HG02588 (cell line): ENCODE measurements at regions not wholly inside any gene's neighbourhood (a gene's known extent, or its start where the extent isn't known, plus 50 kb on each side); places are given as distances from the start of the nearest gene placed in this dataset.

ENCODE experiments used
- ATAC-seq: cut with Tn5 transposase; IDR thresholded peaks from one replicate; pipeline ENCODE4 v1.9.1; 2021; ENCODE audit warnings: mild to moderate bottlenecking, moderate library complexity; ENCODE audit not compliant: unreplicated experiment

DNA sequence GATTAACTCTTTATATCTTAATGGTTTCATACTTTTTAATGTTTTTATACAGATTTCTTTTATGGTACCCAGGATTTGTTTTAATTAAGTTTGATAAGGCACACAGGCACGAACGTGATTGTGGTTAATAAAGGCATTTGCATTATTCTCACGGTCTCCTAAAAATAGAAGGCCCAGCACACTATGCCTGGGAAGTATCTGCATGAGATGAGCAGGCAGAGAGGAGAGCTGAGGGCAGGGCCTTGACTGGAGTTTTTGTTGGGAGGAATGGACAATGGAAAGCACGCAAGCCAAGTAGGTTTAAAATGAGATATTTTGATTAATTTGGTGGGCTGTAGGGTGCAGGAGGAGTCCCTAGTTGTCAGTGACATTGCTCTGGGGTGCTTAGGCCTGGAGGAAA lies 1714.3 kb upstream of the PCDH7 start:
- no peak for ATAC-seq

DNA sequence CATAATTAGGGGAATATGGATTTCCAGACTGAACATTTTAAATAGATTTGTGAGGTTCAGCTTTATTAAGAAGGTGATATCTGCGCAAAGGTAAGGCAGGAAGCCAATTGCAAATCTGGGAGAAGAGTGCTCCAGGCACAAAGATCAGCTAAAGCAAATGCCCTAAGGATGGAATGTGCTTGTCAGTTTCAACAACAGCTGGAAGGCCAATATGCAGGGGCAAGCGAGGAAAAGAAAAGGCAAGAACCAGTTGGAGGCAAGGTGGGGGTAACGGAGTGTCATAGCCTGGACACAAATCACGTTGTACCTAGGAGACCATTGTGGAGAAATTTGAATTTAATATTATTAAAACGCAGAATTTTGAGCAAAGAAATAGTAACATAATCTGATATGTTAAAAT lies 1710.3 kb upstream of the PCDH7 start:
- no peak for ATAC-seq

DNA sequence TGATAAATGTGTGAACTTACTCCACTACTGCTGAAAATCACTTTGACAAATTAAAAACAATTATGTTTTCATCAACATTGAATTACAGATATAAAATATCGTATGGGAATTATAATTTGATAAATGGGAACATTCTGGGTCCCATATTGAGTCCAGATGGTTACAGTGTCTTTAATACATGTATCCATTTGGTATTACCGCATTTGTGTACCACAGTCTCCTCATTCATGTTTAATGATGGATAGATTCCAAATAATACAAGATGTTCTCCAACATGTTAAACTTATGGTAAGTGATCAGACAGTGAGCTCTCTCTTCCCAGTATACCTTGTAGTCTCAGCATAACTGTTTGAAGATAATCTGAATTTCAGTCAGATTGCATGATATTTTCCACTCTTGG lies 1706.8 kb upstream of the PCDH7 start:
- no peak for ATAC-seq

DNA sequence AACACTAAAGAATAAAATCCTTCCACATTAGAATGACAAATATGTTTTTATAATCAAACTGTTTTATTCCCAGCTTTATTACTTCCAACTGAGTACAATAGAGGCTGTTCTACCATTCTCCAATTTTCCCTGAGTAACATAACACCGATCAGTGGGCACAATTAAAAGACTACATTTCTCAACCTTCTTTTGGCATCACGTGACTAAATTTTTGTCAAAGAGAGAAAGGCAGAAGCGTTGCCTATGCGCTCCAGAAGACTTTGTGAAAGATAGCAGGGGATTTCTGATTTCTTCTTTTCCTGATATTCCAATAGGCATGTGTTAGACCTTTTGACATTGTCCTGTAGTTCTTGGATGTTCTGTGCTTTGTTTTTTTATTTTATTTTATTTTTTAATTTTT lies 1705.6 kb upstream of the PCDH7 start:
- ATAC-seq: no peak

DNA sequence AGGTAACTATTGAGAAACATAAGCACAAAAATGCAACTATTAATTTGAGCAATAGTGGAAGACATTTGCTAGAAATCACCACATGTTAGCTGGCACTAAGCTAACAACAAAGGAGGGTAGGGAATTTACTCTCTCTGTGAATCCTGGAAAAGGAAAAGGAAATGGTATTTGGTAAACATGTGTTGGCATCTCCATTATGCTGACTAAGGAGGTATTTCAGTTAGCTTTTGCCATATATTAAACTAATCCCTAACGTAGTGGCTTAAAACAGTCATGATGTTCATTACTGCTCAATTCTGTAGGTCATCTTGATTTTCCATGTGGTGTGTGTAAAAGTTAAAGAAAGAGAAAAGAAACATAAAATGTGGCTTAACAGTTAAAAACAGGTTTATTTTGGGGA lies 1686.5 kb upstream of the PCDH7 start:
- no peak for ATAC-seq

DNA sequence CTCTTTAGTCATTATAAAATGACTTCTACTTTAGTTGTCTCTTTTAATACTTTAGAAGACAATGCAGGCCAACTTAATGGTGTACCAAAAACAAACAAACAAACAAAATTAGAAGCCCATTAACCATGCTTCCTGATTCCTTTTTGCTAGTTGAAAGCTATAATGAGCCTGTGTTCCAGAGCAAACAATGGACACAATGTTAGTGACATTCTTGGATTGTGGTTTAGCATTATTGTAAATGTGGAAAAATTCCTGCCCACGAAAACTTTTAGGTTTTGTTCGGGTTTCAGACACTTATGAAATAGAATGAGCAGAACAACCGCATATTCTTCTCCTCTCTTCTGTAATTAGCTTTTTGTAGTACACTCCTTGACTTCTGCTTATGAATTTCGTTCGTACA lies 1682.7 kb upstream of the PCDH7 start:
- ATAC-seq: no peak

DNA sequence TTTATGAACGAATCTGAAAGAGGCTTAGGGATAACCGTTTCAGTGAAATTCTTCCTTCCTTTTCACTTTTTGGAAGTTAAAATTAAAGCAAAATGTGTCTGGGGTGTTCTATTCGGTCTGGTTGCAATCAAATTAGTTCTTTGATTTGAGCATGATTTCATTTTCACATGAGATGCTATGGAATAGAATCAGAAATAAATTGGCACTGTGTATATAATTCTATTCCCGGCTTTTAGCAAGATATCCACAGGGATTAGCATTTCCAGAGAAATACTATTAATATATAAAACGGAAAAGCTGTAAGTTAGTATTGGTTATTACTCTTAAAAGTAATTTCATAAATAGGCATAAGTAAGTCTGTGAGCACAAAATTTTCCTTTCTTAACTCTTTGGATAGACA lies 1676.8 kb upstream of the PCDH7 start:
- ATAC-seq: no peak

DNA sequence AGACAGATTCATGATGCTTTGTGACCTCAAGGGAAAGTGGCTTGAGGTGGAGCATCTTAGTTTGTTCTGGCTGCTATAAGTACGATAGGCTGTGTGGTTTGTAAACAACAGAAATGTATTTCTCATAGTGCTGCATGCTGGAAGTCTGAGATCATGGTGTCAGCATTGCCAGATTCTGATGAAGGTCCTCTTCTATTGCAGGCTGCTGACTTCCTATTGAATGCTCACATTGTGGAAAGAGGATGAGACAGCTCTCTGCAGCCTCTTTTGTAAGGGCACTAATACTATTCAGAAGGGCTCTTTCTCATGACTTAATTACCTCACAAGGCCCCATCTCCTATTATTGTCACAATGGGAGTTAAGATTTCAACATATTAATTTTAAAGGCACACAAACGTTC lies 1674.0 kb upstream of the PCDH7 start:
- ATAC-seq: no peak

DNA sequence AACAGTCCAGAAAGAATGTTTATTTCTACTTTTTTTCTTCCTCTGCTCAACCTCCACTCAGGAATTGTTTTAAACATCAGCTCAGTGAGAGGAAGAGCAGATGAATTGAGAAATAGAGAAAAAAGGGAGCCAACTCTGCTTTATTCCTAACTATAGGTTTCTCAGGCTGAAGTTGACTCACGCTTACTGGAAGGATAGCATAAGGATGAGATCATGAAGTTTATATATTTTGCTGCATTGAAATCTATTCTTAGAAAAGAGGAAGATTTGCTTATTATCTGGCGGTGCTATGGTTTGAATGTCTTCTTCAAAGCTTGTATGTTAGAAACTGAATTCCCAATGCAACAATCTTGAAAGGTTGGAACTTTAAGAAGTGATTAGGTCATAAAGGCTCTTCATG lies 1673.4 kb upstream of the PCDH7 start:
- ATAC-seq: no peak

DNA sequence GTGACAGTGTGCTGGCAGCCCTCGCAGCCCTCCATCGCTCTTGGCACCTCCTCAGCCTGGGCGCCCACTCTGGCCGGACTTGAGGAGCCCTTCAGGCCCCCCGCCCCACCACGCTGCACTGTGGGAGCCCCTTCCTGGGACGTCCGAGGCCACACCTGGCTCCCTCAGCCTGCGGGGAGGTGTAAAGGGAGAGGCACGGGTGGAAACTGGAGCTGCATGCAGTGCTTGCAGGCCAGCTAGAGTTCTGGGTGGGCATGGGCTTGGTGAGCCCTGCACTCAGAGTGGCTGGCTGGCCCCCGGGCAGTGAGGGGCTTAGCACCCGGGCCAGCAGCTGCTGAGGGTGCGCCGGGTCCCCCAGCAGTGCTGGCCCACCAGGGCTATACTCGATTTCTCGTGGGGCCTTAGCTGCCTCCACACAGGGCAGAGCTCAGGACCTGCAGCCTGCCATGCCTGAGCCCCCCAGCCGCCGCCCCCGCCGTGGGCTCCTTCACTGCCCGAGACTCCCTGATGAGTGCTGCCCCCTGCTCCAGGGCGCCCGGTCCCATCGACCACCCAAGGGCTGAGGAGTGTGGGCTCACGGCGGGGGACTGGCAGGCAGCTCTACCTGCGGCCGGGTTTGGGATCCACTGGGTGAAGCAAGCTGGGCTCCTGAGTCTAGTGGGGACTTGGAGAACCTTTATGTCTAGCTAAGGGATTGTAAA lies 1672.7 kb upstream of the PCDH7 start:
- ATAC-seq: no peak

DNA sequence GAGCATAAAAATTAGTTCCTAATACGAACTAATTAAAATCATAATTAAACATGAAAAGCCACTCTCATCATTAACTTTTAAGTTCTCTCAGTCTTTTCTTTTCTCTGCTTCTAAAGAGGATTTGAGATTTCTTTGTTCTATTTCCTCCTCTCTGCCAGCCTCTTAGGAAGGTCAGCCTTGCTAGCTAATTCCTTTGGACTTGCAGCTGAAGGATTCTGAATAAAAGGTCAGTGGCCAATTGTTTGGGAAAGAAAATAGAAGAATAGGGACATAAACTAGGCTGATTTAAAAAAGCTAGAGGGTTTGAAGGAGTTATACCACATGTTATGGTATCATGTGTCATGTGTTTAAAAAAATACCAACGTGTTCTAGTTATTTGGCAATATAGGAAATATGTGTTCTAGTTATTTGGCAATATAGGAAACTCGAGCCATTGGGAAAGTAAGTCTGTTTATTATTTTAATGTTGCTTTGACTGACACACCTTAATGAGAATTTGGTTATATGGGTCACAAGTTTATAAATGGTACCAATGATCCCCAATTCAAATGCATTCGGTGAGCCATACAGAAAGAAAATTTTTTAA lies 1668.7 kb upstream of the PCDH7 start:
- no peak for ATAC-seq

DNA sequence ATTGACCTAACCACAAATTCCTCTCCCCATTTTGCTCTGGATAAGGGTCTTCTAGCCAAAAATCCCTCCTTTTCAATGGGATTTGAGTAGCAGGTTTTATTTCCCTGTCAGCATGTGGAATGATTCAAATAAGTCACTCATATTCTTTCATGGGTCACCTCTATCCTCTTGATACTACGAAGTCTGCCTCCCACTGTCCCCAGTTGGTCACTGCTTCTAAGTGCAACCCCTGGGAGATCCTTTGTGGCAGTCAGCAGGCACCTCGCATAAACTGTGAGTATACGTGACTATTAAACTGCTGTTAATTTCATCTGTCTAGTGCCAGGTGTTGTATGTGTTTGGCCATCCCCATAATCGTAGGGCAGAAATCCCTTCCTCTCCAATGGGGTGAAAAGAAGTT lies 1667.9 kb upstream of the PCDH7 start:
- no peak for ATAC-seq

DNA sequence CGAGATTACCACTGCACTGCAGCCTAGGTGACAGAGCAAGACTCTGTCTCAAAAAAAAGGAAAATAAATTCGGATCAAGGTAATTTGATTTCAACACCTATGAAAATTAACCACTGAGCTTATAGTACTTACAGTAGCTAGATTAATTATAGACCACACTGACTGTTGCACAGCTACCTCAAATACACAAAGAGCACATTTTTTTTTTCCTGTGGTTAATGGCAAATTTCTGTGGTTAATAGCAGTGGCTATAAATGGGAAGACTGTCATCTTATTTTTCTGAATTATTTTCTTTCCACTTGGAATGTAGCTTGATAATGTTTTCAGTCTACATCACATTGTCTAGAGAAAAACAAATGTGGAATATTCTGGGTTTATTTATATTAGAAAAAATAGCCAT lies 1661.6 kb upstream of the PCDH7 start:
- no peak for ATAC-seq

DNA sequence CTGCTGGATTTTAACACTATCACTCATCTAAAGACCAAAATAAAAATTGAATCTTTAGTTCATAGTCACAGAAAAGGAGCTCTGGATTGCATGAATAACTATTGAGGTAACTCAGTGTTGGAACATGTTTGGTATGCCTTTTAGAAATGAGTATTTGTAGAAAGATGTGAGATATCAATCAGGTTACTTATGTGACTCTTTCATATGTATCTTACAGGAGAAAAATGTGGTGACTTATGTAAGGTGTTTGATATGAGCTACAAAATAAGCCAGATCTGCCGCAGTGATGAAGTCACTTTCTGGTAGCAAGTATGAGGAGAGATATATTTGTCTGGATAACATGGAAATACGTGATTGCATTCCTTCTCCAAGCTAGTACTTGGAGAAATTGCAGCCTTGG lies 1653.3 kb upstream of the PCDH7 start:
- no peak for ATAC-seq

DNA sequence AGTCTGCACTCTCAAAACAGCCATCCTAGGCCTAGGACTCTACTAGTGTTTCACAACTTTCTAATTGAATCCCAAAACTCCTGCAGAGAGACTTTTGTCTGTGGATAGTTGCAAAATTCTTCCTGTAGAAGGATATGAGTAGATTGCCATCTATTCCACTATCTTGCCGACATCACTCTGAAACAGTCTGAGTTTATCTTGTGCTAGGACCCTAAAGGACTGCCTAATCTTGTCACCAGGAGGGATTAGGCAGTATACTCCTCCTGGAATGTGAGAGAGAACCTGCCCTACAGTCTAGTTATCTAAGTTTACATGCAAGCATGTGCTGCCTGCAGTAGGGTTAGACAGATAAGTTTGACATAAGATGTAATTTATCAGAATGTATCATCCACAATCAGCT lies 1646.6 kb upstream of the PCDH7 start:
- ATAC-seq: no peak

DNA sequence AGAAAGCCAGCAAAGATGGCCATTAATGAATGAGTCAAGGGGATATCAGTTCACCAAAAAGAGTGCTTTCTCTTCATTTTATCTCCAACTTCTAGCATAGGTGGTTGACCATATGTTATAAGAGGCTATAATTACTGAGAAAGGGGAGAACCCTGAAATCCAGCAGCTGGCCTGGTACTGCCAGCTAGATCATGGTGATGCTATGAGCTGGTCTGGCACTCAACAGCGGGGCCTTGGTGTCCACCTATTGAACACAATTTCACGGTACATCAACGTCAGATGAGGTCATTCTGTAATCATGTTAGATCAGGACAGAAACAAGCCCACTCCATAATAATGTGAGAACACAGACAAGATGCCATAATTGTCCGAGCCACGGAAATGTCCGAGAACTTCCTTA lies 1644.8 kb upstream of the PCDH7 start:
- ATAC-seq: no peak

DNA sequence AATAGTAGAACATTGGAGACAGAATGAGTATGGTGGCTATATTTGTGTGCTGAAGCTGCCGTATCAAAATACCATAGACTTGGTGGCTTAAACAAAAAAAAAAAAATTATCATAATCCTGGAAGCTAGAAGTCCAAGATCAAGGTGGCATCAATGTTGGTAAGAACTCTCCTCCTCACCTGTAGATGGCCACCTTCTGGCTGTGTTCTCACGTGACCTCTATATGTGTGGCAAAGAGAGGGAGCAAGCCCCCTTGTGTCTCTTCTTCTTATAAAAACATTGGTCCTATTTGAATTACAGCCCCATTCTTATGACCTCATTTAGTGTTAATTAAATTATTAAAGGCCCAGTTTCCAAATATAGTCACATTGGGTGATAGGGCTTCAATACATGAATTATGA lies 1640.9 kb upstream of the PCDH7 start:
- no peak for ATAC-seq

DNA sequence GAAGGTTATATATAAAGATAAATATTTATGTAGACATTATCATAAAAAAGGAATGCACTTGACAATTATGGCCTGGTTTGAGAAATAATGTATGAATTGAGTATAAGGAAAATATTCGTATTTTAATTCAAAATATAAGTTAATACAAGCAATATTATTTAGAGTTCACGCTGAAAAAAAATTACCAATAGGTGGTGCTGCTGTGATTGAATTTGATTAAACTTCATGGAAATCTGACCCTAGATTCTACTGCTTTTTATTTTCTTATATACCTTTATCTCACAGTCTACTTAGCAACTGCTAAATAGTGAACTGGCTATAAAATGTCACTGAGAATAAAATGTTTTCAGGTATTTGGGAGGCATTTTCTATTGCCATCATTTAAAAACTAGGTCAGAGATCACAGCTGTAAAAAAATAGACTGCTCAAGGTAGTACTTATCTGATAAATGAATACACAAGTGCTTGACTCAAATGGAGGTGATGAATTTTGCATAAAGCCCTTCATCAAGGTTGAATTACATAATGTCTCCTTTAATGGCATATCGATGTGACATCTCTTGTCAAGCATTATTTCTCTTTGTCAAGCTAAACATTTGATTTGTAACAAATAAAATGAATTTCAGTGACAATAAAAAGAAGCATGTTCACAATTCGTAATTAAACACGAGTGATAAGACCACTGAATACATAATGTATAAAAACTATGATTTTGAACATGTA lies 1638.8 kb upstream of the PCDH7 start:
- ATAC-seq: no peak

DNA sequence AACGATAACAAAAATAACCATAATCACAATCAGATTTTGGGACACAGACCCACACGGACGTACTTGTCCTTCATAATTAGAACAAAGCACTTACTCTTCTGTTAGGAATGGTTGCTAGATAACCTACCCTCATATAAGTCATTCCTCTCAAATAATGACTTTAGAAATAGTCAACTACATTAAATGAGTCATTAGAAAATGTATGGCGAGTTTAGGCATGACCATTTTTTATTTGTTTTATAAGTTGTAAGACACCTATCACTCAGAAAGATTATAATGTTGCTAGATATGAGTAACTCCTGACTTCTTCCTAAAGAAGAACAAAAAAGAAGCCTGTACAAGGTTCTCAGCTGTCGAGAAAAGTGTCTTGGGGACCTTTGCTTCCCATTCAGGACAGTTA lies 1637.5 kb upstream of the PCDH7 start:
- ATAC-seq: no peak

DNA sequence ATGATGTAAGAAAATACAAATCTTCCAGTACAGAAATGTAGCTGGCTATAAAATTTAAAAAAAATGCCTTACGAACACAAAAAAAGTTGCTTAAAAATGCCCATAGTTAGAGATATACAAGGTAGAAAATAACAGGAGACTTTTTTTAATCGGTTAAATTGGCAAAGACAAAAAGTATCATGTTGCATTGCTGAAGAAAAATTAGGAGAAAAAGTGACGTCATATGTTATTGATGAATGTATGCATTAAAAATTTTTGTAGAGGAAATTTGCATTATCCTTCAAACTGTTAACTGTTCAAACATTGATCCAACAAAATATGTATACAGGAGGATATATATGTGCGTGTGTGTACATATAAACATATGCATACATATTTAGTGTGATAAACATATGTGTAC lies 1634.4 kb upstream of the PCDH7 start:
- no peak for ATAC-seq

DNA sequence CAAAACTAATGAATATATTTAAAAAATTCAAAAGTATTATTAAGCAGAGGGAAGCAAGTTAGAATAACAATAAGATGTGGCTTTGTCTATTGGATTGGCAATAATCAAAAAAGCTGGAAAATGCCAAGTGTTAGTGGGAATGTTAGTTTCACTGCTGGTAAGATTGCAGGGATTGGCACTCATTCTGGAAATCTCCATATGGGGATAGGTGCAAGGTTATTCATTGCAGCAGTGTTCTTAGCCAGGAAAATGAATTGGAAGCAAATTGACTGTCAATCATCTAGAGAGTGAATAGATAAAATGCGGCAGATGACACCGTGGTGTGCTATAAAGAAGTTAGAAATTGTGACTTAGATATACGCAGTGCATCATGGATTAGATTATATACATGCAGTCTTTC lies 1615.5 kb upstream of the PCDH7 start:
- ATAC-seq: no peak

DNA sequence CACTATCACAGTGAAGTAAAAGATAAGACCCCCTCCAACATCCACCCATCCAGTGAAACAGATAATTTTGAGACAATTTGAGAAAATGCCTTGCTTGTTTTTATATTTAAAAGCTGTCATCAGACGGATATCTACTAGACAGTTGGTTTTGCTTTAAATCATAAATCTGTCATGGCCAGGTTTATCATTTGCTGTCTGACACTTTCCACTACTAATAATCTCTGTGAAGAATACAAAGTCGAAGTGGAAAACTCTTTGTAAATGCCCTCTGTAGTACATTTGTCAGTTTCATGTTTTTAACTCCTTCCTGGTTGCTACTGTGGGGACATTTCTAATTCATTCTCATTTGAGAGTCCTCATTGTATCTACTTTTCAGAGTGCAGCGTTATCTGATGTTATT lies 1606.2 kb upstream of the PCDH7 start:
- no peak for ATAC-seq
